ENCODE measurements at regions not wholly inside any gene's neighbourhood (a gene's known extent, or its start where the extent isn't known, plus 50 kb on each side); places are given as distances from the start of the nearest gene placed in this dataset.
"Not testable (repeated sequence)": the region's sequence is repeated elsewhere in the genome, so short reads cannot be mapped to it uniquely, and the experiment has no call there.

DNA sequence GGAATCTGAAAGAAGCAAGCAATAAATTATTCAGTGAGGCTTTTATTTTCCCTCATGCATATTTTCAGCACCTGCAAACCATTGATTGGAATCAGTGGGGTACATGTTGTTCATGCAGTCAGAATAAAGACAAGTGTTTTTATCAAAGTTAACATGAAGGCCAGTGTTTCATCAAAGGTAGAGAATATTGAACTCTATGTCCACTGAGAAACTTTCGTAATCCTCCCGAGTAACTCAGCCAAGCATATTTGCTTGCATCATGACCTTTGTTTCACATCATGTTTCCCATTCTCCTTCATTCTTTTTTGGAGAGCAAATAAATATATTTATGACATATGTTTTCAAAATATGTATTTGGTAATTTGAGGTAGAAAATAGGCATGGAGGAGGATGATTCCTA lies 663.1 kb downstream of the SH2D4B start:
- TF ChIP-seq GATA2 (CRISPR knock-in tag; IDR thresholded peaks at IDR 0.05) (no peak), TEAD4 (IDR thresholded peaks at IDR 0.05; ENCODE audit: borderline replicate concordance, insufficient read depth) (no peak), POLR2AphosphoS5 (IDR thresholded peaks at IDR 0.05; ENCODE audit: low read depth, low read length) (no peak), RFX5 (IDR thresholded peaks at IDR 0.05; ENCODE audit: low read length) (no peak), FOXJ3 (CRISPR knock-in tag; IDR thresholded peaks at IDR 0.05) (no peak), RXRA (IDR thresholded peaks at IDR 0.05; ENCODE audit: borderline replicate concordance, low read depth) (no peak), NFIC (IDR thresholded peaks at IDR 0.05; ENCODE audit: borderline replicate concordance) (no peak), FOSL2 (IDR thresholded peaks at IDR 0.05; ENCODE audit: borderline replicate concordance, low read depth) (no peak), ELF1 (IDR thresholded peaks at IDR 0.05) (no peak), TCF12 (IDR thresholded peaks at IDR 0.05) (no peak), NRF1 (IDR thresholded peaks at IDR 0.05; ENCODE audit: low read depth, low read length) (no peak), EP300 (IDR thresholded peaks at IDR 0.05; ENCODE audit: borderline replicate concordance in 1 of 2, low read depth in 1 of 2, low read length in 1 of 2) (no peak), SMC3 (IDR thresholded peaks at IDR 0.05; ENCODE audit: low read depth, low read length) (no peak)
- TF ChIP-seq, protein P1, sequence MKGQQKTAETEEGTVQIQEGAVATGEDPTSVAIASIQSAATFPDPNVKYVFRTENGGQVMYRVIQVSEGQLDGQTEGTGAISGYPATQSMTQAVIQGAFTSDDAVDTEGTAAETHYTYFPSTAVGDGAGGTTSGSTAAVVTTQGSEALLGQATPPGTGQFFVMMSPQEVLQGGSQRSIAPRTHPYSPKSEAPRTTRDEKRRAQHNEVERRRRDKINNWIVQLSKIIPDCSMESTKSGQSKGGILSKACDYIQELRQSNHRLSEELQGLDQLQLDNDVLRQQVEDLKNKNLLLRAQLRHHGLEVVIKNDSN (IDR thresholded peaks at IDR 0.05; ENCODE audit: borderline replicate concordance, low read depth) = no peak
- TF ChIP-seq, protein P2, sequence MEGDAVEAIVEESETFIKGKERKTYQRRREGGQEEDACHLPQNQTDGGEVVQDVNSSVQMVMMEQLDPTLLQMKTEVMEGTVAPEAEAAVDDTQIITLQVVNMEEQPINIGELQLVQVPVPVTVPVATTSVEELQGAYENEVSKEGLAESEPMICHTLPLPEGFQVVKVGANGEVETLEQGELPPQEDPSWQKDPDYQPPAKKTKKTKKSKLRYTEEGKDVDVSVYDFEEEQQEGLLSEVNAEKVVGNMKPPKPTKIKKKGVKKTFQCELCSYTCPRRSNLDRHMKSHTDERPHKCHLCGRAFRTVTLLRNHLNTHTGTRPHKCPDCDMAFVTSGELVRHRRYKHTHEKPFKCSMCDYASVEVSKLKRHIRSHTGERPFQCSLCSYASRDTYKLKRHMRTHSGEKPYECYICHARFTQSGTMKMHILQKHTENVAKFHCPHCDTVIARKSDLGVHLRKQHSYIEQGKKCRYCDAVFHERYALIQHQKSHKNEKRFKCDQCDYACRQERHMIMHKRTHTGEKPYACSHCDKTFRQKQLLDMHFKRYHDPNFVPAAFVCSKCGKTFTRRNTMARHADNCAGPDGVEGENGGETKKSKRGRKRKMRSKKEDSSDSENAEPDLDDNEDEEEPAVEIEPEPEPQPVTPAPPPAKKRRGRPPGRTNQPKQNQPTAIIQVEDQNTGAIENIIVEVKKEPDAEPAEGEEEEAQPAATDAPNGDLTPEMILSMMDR (IDR thresholded peaks at IDR 0.05) = no peak

DNA sequence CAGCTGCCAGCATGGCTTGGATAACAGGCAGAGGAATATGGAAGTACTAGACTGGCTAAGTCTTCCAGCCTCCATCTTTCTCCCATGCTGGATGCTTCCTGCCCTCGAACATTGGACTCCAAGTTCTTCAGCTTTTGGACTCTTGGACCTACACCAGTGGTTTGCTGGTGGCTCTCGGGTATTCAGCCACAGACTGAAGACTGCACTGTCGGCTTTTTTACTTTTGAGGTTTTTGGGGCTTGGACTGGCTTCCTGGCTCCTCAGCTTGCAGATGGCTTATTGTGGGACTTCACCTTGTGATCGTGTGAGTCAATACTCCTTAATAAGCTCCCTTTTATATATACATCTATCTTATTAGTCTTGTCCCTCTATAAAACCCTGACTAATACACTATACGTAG lies 667.6 kb upstream of the NRG3 start:
- not testable (repeated sequence) for H3K9ac ChIP-seq, H3K4me2 ChIP-seq
- 16% methylated on average over 5 of the region's 5 CpGs for WGBS (ENCODE audit: low lambda C conversion rate)

More for the DNA sequence above, 663.1 kb downstream of the SH2D4B start:
- ChIA-PET CTCF (no interaction called here), POLR2A (no interaction called here)
- no peak overlapping the region for H3K27ac ChIP-seq (ENCODE audit: low read depth in 2 of 2, low read length in 1 of 2)
- no peaks in the 10 kb centered on the region for H3K4me1 ChIP-seq (ENCODE audit: control insufficient read depth in 1 of 2, insufficient read depth in 2 of 2, low read depth in 1 of 2, low read length in 1 of 2)
- DNase-seq = no peak
- no peaks in the 10 kb centered on the region for H3K9me2 ChIP-seq
- no peak overlapping the region for H3K4me3 ChIP-seq (ENCODE audit: low read depth in 2 of 2, low read length in 1 of 2)
- H2AFZ ChIP-seq (ENCODE audit: low read depth) = no peak overlapping the region
- 5% methylated on average over 2 of the region's 2 CpGs for WGBS (ENCODE audit: low lambda C conversion rate)
- H3K36me3 ChIP-seq (replicated peaks in 1 of 2; ENCODE audit: control insufficient read depth in 1 of 2, insufficient read depth in 2 of 2, low read length in 1 of 2) = no peaks in the 10 kb centered on the region
- no peak overlapping the region for H3K9ac ChIP-seq
- H3K27me3 ChIP-seq (ENCODE audit: insufficient read depth) = no peaks in the 10 kb centered on the region
- no peaks in the 10 kb centered on the region for H4K20me1 ChIP-seq (ENCODE audit: insufficient read depth)
- no peaks in the 10 kb centered on the region for H3K9me3 ChIP-seq
- no peaks in the 10 kb centered on the region for H3F3A ChIP-seq (replicated peaks; ENCODE audit: insufficient read depth)
- no peak overlapping the region for H3K4me2 ChIP-seq
- no peaks in the 10 kb centered on the region for H3K79me2 ChIP-seq (ENCODE audit: insufficient read depth)

More for the DNA sequence above, 667.6 kb upstream of the NRG3 start:
- H3K79me2 ChIP-seq (ENCODE audit: insufficient read depth); H3K4me1 ChIP-seq (ENCODE audit: control insufficient read depth in 1 of 2, insufficient read depth in 2 of 2, low read depth in 1 of 2, low read length in 1 of 2); CTCF ChIA-PET; H3K4me3 ChIP-seq (ENCODE audit: low read depth in 2 of 2, low read length in 1 of 2); H3K36me3 ChIP-seq (replicated peaks in 1 of 2; ENCODE audit: control insufficient read depth in 1 of 2, insufficient read depth in 2 of 2, low read length in 1 of 2); H3F3A ChIP-seq (replicated peaks; ENCODE audit: insufficient read depth); POLR2A ChIA-PET; H3K27me3 ChIP-seq (ENCODE audit: insufficient read depth); H3K27ac ChIP-seq (ENCODE audit: low read depth in 2 of 2, low read length in 1 of 2); H2AFZ ChIP-seq (ENCODE audit: low read depth); DNase-seq; H4K20me1 ChIP-seq (ENCODE audit: insufficient read depth); H3K9me3 ChIP-seq; H3K9me2 ChIP-seq: not testable (repeated sequence)
